ENCODE measurements at regions not wholly inside any gene's neighbourhood (a gene's known extent, or its start where the extent isn't known, plus 50 kb on each side); places are given as distances from the start of the nearest gene placed in this dataset.
"Not testable (repeated sequence)": the region's sequence is repeated elsewhere in the genome, so short reads cannot be mapped to it uniquely, and the experiment has no call there.

- in situ Hi-C loops (cut with HindIII; ENCODE audit: low sequenced_read_pairs): no loop called here
These were observed 174.7 kb downstream of the MAP2K4 start for GRCh38 chr17:12195418-12195817.

DNA sequence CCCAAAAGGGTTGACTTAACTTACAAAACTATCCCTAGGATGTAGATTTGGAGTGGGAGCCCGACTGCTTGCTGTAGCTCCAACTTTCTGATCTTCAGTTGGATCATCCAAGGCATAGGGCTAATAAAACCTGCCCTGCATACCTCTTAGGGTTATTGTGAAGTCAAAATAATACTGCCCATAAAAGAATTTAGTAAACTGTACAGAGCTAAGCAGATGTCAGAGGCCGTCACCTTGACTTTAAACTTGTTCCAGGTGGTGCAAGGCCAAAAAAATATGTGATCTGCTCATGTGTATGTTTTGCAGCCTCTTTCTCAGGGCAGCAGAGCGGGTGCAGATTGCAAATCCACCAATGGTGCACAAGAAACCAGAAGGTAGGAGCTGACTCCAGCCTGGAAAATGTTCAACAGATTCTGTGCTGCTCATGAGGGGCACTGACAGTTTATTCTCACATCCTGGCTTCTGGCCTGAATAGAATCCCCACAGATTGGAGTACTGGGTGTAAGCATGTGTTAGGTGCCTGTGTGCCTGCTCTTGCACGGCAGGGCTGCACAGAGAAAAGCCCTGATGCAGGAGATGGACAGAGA, 180.7 kb downstream of the MAP2K4 start:
- in situ Hi-C loops (cut with HindIII; ENCODE audit: low sequenced_read_pairs): no loop called here

- in situ Hi-C loops (cut with HindIII; ENCODE audit: low sequenced_read_pairs): no loop called here
These were observed 189.0 kb downstream of the MAP2K4 start for GRCh38 chr17:12209632-12210191.

DNA sequence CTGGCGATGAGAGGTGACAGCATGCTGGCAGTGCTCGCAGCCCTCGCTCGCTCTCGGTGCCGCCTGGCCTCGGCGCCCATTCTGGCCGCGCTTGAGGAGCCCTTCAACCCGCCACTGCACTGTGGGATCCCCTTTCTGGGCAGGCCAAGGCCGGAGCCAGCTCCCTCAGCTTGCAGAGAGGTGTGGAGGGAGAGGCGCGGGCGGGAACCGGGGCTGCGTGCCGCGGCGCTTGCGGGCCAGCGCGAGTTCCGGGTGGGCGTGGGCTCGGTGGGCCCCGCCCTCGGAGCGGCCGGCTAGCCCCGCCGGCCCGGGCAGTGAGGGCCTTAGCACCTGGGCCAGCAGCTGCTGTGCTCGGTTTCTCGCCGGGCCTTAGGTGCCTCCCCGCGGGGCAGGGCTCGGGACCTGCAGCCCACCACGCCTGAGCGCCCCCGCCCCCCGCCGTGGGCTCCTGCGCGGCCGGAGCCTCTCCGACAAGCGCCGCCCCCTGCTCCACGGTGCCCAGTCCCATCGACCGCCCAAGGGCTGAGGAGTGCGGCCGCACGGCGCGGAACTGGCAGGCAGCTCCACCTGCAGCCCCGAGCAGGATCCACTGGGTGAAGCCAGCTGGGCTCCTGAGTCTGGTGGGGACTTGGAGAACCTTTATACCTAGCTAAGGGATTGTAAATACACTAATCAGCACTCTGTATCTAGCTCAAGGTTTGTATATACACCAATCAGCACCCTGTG, 200.2 kb downstream of the MAP2K4 start:
- in situ Hi-C loops (cut with HindIII; ENCODE audit: low sequenced_read_pairs): not testable (repeated sequence)

DNA sequence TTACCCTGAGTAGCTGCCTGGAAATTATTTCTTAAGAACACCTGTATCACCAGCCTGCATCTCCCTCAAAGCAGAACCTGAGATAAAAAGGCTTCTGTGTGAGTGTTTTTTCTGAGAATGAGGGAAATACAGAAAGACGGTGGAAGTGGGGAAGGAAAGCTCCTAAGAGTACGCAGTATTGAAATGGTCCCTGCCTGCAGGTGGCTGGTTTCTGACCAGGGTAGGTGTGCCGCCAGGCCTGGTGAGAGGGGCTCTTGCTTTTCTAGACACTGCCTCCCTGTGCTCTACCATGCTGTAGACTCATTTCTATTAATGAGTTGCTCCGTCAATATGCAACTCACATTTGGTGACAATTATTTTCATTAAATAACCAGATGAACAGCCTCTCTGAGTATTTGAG, 201.7 kb downstream of the MAP2K4 start:
- in situ Hi-C loops (cut with HindIII; ENCODE audit: low sequenced_read_pairs): no loop called here

DNA sequence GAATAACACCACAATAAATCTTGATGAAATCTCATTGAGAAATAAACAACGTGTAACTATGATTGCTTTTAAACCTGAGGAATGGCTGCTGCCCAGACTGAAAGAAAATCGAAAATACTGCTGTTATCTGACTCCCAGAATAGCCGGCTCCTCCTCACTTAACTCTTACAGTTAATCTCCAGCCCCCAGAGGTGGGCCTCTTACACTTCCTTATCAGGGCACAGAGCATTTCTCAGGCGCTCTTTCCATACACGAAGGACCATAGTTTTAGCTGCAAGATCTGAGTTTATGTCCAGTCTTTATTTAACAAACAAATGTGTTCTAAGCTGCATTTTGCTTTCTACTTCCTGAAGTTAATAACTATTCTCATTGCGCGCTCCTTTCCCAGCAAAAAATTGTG, 206.9 kb downstream of the MAP2K4 start:
- in situ Hi-C loops (cut with HindIII; ENCODE audit: low sequenced_read_pairs): no loop called here

GRCh38 chr17:12229335-12229734, 208.7 kb downstream of the MAP2K4 start:
- in situ Hi-C loops (cut with HindIII; ENCODE audit: low sequenced_read_pairs): no loop called here

GRCh38 chr17:12230481-12231354, 210.0 kb downstream of the MAP2K4 start:
- in situ Hi-C loops (cut with HindIII; ENCODE audit: low sequenced_read_pairs): no loop called here

- in situ Hi-C loops (cut with HindIII; ENCODE audit: low sequenced_read_pairs): no loop called here
These were observed 210.6 kb downstream of the MAP2K4 start for GRCh38 chr17:12231355-12231682.

DNA sequence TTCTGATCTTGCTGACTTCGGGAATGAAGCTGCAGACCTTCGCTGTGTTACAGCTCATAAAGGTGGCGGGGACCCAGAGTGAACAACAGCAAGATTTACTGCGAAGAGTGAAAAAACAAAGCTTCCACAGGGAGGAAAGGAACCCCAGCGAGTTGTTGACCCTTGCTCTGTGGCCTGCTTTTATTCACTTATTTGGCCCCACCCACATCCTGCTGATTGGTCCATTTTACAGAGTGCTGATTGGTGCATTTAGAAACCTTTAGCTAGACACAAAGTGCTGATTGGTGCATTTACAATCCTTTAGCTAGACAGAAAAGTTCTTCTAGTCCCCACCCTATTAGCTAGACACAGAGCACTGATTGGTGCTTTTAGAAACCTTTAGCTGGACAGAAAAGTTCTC, 218.3 kb downstream of the MAP2K4 start:
- in situ Hi-C loops (cut with HindIII; ENCODE audit: low sequenced_read_pairs): not testable (repeated sequence)

DNA sequence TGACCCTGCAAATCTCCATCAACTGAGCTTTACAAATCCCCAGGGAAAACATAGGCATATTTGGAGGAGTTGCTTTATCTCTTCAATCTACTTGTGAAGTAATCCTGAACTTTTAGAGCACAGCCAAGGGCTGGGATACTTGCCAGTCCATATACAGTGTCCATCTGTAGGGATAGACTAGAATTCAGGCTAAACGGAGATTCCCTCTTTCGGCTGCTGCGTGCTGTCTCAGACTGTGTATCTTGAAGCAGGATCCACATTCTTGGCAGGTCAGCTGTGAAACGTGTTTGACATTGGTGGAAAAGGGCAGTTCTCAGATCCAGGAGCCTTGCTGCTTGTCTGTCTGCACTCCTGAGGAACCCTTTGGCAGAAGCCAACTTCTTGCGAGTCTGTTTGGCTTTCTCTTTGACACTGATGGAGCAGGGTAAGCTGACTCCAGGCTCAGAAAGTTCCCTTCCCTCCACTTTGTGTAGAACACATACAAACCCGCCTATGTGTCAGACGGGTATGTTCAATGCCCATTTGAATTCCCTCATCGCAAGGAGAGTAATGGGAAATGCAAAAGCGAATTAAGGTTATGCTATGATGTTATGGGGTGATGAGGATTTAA, 221.8 kb downstream of the MAP2K4 start:
- in situ Hi-C loops (cut with HindIII; ENCODE audit: low sequenced_read_pairs): no loop called here

DNA sequence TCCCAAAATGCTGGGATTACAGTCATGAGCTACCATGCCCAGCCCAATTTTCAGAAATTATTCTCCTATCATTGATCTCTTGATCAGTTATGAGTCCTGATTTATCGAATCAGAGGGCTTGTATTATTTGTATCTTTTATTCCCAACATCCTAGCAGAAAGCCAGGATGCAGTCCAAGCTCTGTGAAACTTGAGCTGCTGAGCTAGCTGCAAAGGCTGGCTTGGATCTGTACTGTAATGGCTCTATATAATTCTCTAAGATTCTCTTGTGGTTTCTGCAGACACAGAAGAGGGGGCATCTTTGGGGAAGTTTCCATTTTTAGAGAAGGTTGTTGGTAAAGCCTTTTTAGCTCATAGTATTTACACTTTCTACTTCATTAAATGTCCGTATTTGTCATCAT, 227.1 kb downstream of the MAP2K4 start:
- in situ Hi-C loops (cut with HindIII; ENCODE audit: low sequenced_read_pairs): no loop called here

- in situ Hi-C loops (cut with HindIII; ENCODE audit: low sequenced_read_pairs): no loop called here
These were observed 230.3 kb downstream of the MAP2K4 start for GRCh38 chr17:12250973-12251372.

- in situ Hi-C loops (cut with HindIII; ENCODE audit: low sequenced_read_pairs): no loop called here
These were observed 231.8 kb downstream of the MAP2K4 start for GRCh38 chr17:12252462-12252861.

DNA sequence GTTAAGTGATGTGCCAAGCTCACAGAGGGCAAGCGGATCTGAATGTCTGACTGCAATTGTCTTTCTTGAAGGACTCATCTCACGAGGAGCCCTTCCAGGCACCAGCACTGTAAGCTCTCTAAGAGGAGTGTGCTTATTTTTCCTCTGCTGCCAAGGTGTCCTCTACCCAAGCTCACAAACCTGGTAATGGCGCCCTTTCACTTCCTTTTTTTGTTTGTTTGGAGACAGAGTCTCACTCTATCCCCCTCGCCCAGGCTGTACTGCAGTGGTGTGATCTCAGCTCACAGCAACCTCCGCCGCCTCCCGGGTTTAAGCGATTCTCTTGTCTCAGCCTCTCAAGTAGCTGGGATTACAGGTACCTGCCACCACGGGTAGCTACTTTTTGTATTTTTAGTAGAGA, 233.8 kb downstream of the MAP2K4 start:
- in situ Hi-C loops (cut with HindIII; ENCODE audit: low sequenced_read_pairs): no loop called here

DNA sequence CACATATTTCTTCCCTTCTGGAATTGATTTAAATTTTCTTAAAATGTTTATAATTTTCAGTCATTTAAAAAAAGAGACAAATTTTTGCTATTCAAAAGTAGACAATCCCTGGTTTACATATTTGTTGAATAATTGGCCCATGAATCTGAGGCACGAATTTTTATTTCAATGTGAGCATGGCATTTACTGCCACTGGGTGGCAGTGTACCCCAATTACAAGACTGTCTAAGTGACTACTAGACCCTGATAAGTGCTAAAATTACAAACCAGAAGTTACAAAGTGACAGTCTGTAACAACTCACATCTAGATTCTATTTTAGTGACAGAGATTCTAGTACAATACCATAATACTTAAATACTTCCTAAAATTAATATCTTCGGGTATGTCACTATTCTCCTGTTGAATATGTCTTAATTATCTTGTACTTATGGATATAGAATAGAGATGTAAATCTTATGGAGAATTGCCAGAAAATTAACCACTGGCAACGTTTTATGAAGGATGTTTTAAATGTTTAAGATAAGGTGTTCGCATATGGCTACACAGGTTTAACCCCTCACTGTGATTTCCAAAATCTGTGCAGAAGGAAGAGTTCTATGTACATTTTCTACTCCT, 235.8 kb downstream of the MAP2K4 start:
- in situ Hi-C loops (cut with HindIII; ENCODE audit: low sequenced_read_pairs): no loop called here

DNA sequence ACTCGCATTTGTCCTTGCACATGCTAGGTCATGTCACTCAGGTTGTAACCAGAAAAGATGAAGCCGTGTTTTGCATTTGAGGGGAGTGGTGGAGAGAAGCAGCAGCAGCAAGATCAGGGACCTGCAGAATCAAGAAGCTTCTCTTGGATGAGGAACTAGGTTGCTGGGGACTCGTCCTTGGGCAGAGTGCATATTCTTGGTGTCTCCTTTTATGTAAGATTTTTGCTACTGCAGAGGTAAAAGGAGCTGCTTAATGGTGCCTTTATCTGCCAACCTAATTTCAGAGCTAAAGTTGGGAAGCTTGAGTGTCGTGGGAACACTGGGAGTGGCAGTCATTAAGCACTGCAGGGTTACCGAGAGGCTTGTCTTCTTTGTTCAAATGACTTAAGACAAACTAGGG, 236.5 kb downstream of the MAP2K4 start:
- in situ Hi-C loops (cut with HindIII; ENCODE audit: low sequenced_read_pairs): no loop called here

DNA sequence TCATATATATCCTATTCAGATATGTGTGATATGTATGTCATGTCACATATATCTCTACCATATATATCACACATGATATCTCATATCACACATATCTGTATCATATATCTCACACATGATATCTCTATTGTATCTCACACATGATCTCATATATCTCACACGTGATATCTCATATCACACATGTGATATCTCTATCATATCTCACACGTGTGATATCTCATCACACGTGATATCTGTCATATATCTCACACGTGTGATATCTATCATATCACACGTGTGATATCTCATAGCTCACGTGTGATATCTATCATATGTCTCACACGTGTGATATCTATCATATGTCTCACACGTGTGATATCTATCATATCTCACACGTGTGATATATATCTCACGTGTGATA, 240.7 kb downstream of the MAP2K4 start:
- in situ Hi-C loops (cut with HindIII; ENCODE audit: low sequenced_read_pairs): no loop called here

GRCh38 chr17:12269751-12270150, 249.1 kb downstream of the MAP2K4 start:
- in situ Hi-C loops (cut with HindIII; ENCODE audit: low sequenced_read_pairs): no loop called here

GRCh38 chr17:12277827-12278226, 257.1 kb downstream of the MAP2K4 start:
- in situ Hi-C loops (cut with HindIII; ENCODE audit: low sequenced_read_pairs): no loop called here

DNA sequence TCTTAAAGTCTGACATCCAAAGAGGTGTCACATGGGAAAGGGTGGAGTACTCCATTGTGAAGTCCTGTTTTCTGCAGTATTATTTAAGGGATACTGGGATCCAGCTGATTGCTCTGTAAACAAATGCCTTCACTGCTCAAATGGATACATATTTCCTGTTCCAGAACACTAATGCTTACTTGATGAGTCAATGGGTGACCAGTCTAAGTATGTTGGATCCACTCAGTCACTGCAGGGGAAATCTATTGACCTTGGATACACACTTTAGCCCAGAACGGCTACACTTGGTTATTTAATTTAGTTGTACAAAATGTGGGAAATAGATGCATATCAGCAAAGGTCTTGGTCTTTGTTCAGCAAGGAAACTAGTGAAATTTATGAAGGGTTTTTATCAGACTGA, 261.4 kb downstream of the MAP2K4 start:
- in situ Hi-C loops (cut with HindIII; ENCODE audit: low sequenced_read_pairs): no loop called here
